CD4-positive, alpha-beta T cell (primary cell): ENCODE measurements at regions not wholly inside any gene's neighbourhood (a gene's known extent, or its start where the extent isn't known, plus 50 kb on each side); places are given as distances from the start of the nearest gene placed in this dataset.
"Not testable (repeated sequence)": the region's sequence is repeated elsewhere in the genome, so short reads cannot be mapped to it uniquely, and the experiment has no call there.

ENCODE experiments used
- ATAC-seq: fragments of 200-7000 bp; cut with Tn5 transposase; one replicate; pipeline ENCODE4 v1.10.0; 2022; ENCODE audit warnings: mild to moderate bottlenecking; ENCODE audit not compliant: poor library complexity
- CTCF ChIA-PET: fragments of 350-600 bp; sonication (Branson Sonifier 250); formaldehyde crosslinking; loops from one replicate; lab custom pipeline; 2021; ENCODE audit warnings: antibody characterized with exemption, inconsistent platforms; lab: Charles Lee
- POLR2A ChIA-PET: fragments of 350-600 bp; sonication (Branson Sonifier 250); formaldehyde crosslinking; loops from one replicate; lab custom pipeline; 2021; ENCODE audit warnings: antibody characterized with exemption, inconsistent platforms; lab: Charles Lee
- DNase-seq, 14 experiments: peaks; one replicate each; pipeline ENCODE4 v3.0.0-alpha.2; 2013 to 2020; ENCODE audit warnings: mixed read lengths in 2 of 14
- H3K27ac ChIP-seq, 2 donors: one replicate each; pipeline versions ENCODE4 v1.5.1 to v1.7.0; 2013; ENCODE audit warnings: low read length in 2 of 2, low read depth in 1 of 2, mild to moderate bottlenecking in 1 of 2
- H3K27me3 ChIP-seq, 2 experiments: 1 replicate in 1 of 2; 2 replicates in 1 of 2; pipeline versions ENCODE4 v1.6.1 to v1.7.0; 2013; ENCODE audit warnings: low read length in 2 of 2, control low read depth in 1 of 2, mild to moderate bottlenecking in 1 of 2, moderate library complexity in 1 of 2; ENCODE audit not compliant: insufficient read depth in 2 of 2, control insufficient read depth in 1 of 2
- H3K36me3 ChIP-seq: one replicate; pipeline ENCODE4 v1.6.1; 2013; ENCODE audit warnings: low read length, control low read depth; ENCODE audit not compliant: insufficient read depth
- H3K4me1 ChIP-seq: one replicate; pipeline ENCODE4 v1.6.1; 2013; ENCODE audit warnings: low read length, control low read depth; ENCODE audit not compliant: insufficient read depth
- H3K4me3 ChIP-seq: one replicate; pipeline ENCODE4 v1.5.1; 2013; ENCODE audit warnings: mild to moderate bottlenecking, low read length, moderate library complexity
- H3K9me3 ChIP-seq, 2 experiments: 1 replicate in 1 of 2; 2 replicates in 1 of 2; pipeline versions ENCODE4 v1.6.1 to v1.7.0; 2013; ENCODE audit warnings: low read length in 2 of 2, mild to moderate bottlenecking in 2 of 2, control low read depth in 1 of 2, moderate library complexity in 1 of 2; ENCODE audit not compliant: control insufficient read depth in 1 of 2, insufficient read depth in 1 of 2
- H3K27ac Mint-ChIP-seq: one replicate; pipeline ENCODE4 v1.8.0; 2020; ENCODE audit warnings: mixed read lengths
- H3K27me3 Mint-ChIP-seq: one replicate; pipeline ENCODE4 v1.8.0; 2021; ENCODE audit warnings: mixed read lengths
- H3K36me3 Mint-ChIP-seq: one replicate; pipeline ENCODE4 v1.8.0; 2021; ENCODE audit warnings: low read depth, mixed read lengths
- H3K4me1 Mint-ChIP-seq: one replicate; pipeline ENCODE4 v1.8.0; 2021; ENCODE audit warnings: low read depth, mixed read lengths
- H3K4me3 Mint-ChIP-seq: one replicate; pipeline ENCODE4 v1.8.0; 2020; ENCODE audit warnings: mild to moderate bottlenecking, mixed read lengths
- H3K9me3 Mint-ChIP-seq: one replicate; pipeline ENCODE4 v1.8.0; 2020; ENCODE audit warnings: mixed read lengths
- intact Hi-C, 2 experiments: fragments of 100-400 bp; cut with DNase I in 1 of 2; cut with micrococcal nuclease in 1 of 2; formaldehyde crosslinking; loops; one replicate each; pipeline versions ENCODE4 v1.15.1 to v1.9.0; 2023 to 2025; cut with DNase I, micrococcal nuclease
- TF ChIP-seq, protein P1 (sequence below): fragments of 200-600 bp; IDR thresholded peaks from one replicate; pipeline ENCODE4 v1.8.0; 2022; ENCODE audit warnings: antibody characterized with exemption, mild to moderate bottlenecking

DNA sequence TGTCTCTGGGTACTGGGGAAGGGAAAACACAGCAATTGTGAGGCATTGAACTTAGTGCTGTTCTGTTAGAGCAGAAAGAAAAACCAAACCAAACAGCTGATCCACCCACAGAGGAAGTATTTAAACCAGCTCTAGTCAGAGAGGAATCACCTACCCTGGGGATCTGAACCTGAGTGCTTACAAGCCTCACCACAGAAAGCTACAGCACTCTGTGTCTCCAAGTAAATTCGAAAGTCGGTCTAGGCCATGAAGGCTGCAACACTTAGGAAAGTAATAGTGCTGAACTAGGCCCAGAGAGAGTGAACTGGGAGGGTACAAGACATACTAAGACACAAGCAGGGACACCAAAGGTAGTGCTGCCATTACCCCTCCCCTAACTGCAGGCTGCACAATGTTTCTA, 142.2 kb upstream of the CXorf51A start:
- H3K4me3 Mint-ChIP-seq: no peak overlapping the region
- Histone ChIP-seq H3K4me1 (no peaks in the 10 kb centered on the region), H3K36me3 (no peaks in the 10 kb centered on the region), H3K9me3 (peaks cover 0 to 3% of the 10 kb centered on the region in 2 experiments), H3K4me3 (no peak overlapping the region), H3K27me3 (no peaks in the 10 kb centered on the region), H3K27ac (no peak overlapping the region)
- H3K27ac Mint-ChIP-seq: no peak overlapping the region
- no peaks in the 10 kb centered on the region for H3K4me1 Mint-ChIP-seq
- H3K27me3 Mint-ChIP-seq: no peaks in the 10 kb centered on the region
- H3K36me3 Mint-ChIP-seq: no peaks in the 10 kb centered on the region
- TF ChIP-seq, protein P1, sequence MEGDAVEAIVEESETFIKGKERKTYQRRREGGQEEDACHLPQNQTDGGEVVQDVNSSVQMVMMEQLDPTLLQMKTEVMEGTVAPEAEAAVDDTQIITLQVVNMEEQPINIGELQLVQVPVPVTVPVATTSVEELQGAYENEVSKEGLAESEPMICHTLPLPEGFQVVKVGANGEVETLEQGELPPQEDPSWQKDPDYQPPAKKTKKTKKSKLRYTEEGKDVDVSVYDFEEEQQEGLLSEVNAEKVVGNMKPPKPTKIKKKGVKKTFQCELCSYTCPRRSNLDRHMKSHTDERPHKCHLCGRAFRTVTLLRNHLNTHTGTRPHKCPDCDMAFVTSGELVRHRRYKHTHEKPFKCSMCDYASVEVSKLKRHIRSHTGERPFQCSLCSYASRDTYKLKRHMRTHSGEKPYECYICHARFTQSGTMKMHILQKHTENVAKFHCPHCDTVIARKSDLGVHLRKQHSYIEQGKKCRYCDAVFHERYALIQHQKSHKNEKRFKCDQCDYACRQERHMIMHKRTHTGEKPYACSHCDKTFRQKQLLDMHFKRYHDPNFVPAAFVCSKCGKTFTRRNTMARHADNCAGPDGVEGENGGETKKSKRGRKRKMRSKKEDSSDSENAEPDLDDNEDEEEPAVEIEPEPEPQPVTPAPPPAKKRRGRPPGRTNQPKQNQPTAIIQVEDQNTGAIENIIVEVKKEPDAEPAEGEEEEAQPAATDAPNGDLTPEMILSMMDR: no peak
- intact Hi-C loops: no loop called here
- CTCF ChIA-PET: no interaction called here
- peaks cover 4% of the 10 kb centered on the region for H3K9me3 Mint-ChIP-seq
- ATAC-seq (no peak), DNase-seq (no peak)
- POLR2A ChIA-PET: no interaction called here

DNA sequence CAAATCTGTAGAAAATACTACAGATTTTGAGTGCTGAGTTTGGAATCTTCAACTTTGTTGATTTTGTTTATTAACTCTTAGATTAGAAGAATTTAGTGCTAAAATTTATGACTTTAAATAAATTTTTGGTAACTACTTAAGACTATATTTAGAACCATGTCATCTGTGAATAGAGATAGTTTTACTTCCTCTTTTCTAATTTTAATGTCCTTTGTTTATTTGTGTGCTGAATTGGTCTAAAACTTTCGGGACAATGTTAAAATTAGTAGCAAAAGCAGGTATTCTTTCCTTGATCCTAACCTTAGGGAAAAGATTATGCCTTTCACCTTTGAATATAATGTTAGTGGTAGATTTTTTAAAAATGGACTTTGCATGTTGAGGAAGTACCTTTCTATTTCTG, 119.7 kb upstream of the CXorf51A start:
- Mint-ChIP-seq H3K36me3 (no peaks in the 10 kb centered on the region), H3K4me1 (no peaks in the 10 kb centered on the region), H3K27me3 (no peaks in the 10 kb centered on the region), H3K27ac (no peak overlapping the region), H3K9me3 (peaks cover 6% of the 10 kb centered on the region), H3K4me3 (no peak overlapping the region)
- CTCF ChIA-PET: no interaction called here
- Histone ChIP-seq H3K27ac (no peak overlapping the region), H3K4me3 (no peak overlapping the region), H3K4me1 (no peaks in the 10 kb centered on the region), H3K9me3 (no peaks in the 10 kb centered on the region), H3K36me3 (no peaks in the 10 kb centered on the region), H3K27me3 (no peaks in the 10 kb centered on the region)
- POLR2A ChIA-PET: no interaction called here
- no peak for ATAC-seq
- DNase-seq: no peak
- intact Hi-C loops: no loop called here
- TF ChIP-seq, protein P1: no peak

DNA sequence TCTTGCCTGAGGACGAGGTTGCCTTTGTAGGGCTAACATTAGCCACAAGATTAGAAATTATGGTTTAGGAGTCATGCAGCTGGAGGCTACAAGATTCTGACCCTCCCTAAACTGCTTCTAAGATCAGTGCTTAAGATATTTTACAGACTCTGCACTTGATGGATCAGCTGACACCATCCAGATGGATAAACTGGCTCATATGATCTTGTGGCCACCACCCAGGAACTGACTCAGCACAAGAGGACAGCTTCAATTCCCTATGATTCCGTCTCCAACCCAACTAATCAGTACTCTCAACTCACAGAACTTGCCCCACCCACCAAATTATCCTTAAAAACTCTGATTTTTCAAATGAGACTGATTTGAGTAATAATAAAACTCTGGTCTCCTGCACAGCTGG, 118.5 kb upstream of the CXorf51A start:
- H3K9me3 ChIP-seq, H3K36me3 ChIP-seq, H3K4me3 Mint-ChIP-seq, H3K4me1 Mint-ChIP-seq, H3K27me3 Mint-ChIP-seq, H3K27me3 ChIP-seq, H3K27ac ChIP-seq, H3K9me3 Mint-ChIP-seq, H3K36me3 Mint-ChIP-seq, POLR2A ChIA-PET, H3K27ac Mint-ChIP-seq, intact Hi-C loops, H3K4me1 ChIP-seq, H3K4me3 ChIP-seq, DNase-seq, ATAC-seq, CTCF ChIA-PET: not testable (repeated sequence)

DNA sequence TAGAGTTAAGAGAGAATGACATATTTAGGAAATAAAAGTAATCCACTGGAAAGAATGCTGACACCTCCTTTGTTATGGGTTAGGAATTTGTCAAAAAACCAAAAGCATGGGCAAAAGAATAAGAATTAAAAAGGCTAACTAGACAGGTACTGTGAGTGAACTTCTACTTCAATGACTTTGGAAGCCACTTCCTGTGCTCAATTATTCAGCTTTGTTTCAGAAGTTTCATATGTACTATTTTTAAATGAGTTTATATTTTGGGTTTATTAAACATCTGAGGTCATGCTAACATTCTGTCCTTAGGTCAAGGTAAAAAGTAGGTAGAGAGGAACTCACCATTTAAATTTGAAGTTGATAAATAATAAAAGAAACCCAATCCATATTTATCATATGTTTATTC, 106.7 kb upstream of the CXorf51A start:
- intact Hi-C loops: no loop called here
- Mint-ChIP-seq H3K27me3 (no peaks in the 10 kb centered on the region), H3K27ac (no peak overlapping the region), H3K4me3 (no peak overlapping the region), H3K4me1 (no peaks in the 10 kb centered on the region), H3K36me3 (no peaks in the 10 kb centered on the region), H3K9me3 (no peaks in the 10 kb centered on the region)
- TF ChIP-seq, protein P1: no peak
- ChIA-PET CTCF (no interaction called here), POLR2A (no interaction called here)
- H3K27me3 ChIP-seq: no peaks in the 10 kb centered on the region
- DNase-seq (no peak), ATAC-seq (no peak)
- no peak overlapping the region for H3K4me3 ChIP-seq
- H3K4me1 ChIP-seq: no peaks in the 10 kb centered on the region
- no peak overlapping the region for H3K27ac ChIP-seq
- no peaks in the 10 kb centered on the region for H3K9me3 ChIP-seq
- H3K36me3 ChIP-seq: no peaks in the 10 kb centered on the region
